ENCODE measurements at regions not wholly inside any gene's neighbourhood (a gene's known extent, or its start where the extent isn't known, plus 50 kb on each side); places are given as distances from the start of the nearest gene placed in this dataset.

DNA sequence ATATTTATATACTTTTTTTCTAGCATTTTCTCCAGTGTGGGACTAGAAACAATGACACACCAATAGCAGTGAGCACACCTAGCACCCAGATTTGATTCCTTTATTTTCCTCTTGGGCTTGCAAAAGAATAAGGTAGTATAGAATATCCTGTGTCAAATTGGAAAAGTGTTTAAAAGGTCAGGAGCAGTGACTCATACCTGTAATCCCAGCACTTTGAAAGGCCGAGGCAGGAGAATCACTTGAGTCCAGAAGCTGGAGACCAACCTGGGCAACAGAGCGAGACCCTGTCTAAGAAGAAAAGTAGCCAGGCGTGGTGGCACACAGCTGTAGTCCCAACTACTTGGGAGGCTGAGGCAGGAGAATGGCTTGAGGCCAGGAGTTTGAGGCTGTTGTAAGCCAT lies 53.8 kb upstream of the SGPP1 start:
- H3K4me1 Mint-ChIP-seq: no peaks in the 10 kb centered on the region
- Histone ChIP-seq H3K27me3 (ENCODE audit: insufficient read depth, low read length, poor library complexity, severe bottlenecking) (no peaks in the 10 kb centered on the region), H3K27ac (ENCODE audit: low read depth, low read length) (no peak overlapping the region), H3K9me3 (ENCODE audit: low read length) (no peaks in the 10 kb centered on the region), H3K4me3 (ENCODE audit: low read length) (no peak overlapping the region), H3K4me1 (ENCODE audit: insufficient read depth, low read length) (no peaks in the 10 kb centered on the region), H3K36me3 (ENCODE audit: insufficient read depth, low read length) (no peaks in the 10 kb centered on the region)
- peaks cover 2 to 10% of the 10 kb centered on the region in 2 donors for H3K27me3 Mint-ChIP-seq
- CTCF ChIA-PET: no interaction called here
- no peaks in the 10 kb centered on the region for H3K36me3 Mint-ChIP-seq
- H3K4me3 Mint-ChIP-seq: no peak overlapping the region
- H3K27ac Mint-ChIP-seq: no peak overlapping the region
- no peak for DNase-seq
- POLR2A ChIA-PET: no interaction called here
- no peaks in the 10 kb centered on the region for H3K9me3 Mint-ChIP-seq

DNA sequence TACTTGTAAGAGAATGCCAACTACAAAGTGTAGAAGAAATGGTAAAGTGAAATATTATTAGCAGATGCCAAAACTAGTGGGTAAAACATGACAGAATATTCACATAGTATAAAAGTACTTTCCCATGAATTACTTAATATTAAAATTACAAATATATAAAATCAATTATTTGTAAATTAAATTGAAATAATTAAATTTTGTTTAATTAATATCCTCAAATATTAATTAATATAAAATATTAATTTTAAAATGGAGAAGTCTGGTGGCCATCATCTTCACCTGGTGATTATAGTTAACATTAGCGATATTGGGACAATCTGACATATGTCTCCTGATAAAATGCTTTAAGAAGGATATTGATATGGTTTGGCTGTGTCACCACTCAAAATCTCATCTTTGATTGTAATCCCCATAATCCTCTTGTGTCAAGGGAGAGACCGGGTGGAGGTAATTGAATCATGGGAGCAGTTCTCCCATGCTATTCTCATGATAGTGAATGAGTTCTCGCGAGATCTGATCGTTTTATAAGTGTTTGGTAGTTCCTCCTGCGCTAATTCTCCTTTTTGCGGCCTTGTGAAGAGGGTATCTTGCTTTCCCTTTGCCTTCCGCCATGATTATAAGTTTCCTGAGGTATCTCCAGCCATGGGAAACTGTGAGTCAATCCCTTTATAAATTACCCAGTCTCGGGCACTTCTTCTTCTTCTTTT lies 55.0 kb upstream of the SGPP1 start:
- no peak for DNase-seq
- CTCF ChIA-PET: no interaction called here
- Histone ChIP-seq H3K36me3 (ENCODE audit: insufficient read depth, low read length) (no peaks in the 10 kb centered on the region), H3K4me3 (ENCODE audit: low read length) (no peak overlapping the region), H3K4me1 (ENCODE audit: insufficient read depth, low read length) (no peaks in the 10 kb centered on the region), H3K27me3 (ENCODE audit: insufficient read depth, low read length, poor library complexity, severe bottlenecking) (no peaks in the 10 kb centered on the region), H3K9me3 (ENCODE audit: low read length) (no peaks in the 10 kb centered on the region), H3K27ac (ENCODE audit: low read depth, low read length) (no peak overlapping the region)
- no peaks in the 10 kb centered on the region for H3K4me1 Mint-ChIP-seq
- H3K27me3 Mint-ChIP-seq: peaks cover 2 to 15% of the 10 kb centered on the region in 2 donors
- POLR2A ChIA-PET: no interaction called here
- H3K4me3 Mint-ChIP-seq: no peak overlapping the region
- H3K9me3 Mint-ChIP-seq: no peaks in the 10 kb centered on the region
- H3K36me3 Mint-ChIP-seq: no peaks in the 10 kb centered on the region
- H3K27ac Mint-ChIP-seq: no peak overlapping the region

DNA sequence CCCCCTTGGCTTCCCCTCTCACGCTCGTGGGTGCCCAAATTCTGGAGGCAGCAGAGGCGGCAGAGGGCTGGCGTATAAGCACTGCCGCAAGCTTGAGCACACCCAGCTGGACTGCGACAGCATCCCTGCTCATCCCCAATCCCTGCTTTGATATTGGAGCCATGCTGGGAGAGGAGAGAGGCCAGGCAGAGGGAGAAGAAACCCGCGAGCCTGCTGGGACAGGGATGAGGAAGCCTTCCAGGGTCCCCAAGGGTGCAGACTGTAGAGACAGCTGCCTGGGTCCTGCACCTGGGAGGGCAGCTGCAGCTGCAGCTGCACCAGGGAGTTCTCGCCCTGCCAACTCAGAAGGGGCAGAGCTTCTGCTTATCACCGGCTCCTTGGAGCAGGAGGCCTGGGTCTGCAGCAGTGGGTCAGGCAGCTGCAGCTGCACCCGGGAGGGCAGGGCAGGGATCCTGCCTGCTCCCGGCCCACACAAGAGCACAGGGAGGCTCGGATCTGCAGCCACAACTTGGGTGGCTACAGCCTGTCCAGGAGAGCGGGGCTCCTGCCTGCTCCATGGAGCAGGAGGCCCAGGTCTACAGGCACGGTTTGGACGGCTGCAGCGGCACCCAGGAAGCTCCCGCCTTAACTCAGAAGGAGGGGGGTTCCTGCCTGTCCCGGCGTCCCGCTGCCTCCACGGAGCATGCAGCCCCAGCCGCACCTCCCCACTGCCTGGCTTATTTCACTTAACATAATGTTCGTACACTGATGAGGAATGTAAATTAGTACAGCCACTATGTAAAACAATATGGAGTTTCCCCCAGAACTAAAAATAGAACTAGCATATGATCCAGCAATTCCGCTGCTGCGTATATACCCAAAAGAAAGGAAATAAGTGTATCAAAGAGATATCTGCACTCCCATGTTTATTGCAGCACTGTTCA lies 60.4 kb upstream of the SGPP1 start:
- Histone ChIP-seq H3K9me3 (ENCODE audit: low read length) (no peaks in the 10 kb centered on the region), H3K4me1 (ENCODE audit: insufficient read depth, low read length) (no peaks in the 10 kb centered on the region), H3K36me3 (ENCODE audit: insufficient read depth, low read length) (no peaks in the 10 kb centered on the region), H3K27ac (ENCODE audit: low read depth, low read length) (no peak overlapping the region), H3K27me3 (ENCODE audit: insufficient read depth, low read length, poor library complexity, severe bottlenecking) (no peaks in the 10 kb centered on the region), H3K4me3 (ENCODE audit: low read length) (no peak overlapping the region)
- CTCF ChIA-PET: no interaction called here
- Mint-ChIP-seq H3K4me1 (no peaks in the 10 kb centered on the region), H3K36me3 (no peaks in the 10 kb centered on the region), H3K4me3 (no peak overlapping the region), H3K9me3 (no peaks in the 10 kb centered on the region), H3K27ac (no peak overlapping the region), H3K27me3 (peaks cover 6 to 17% of the 10 kb centered on the region in 2 donors)
- POLR2A ChIA-PET: no interaction called here
- DNase-seq: no peak

DNA sequence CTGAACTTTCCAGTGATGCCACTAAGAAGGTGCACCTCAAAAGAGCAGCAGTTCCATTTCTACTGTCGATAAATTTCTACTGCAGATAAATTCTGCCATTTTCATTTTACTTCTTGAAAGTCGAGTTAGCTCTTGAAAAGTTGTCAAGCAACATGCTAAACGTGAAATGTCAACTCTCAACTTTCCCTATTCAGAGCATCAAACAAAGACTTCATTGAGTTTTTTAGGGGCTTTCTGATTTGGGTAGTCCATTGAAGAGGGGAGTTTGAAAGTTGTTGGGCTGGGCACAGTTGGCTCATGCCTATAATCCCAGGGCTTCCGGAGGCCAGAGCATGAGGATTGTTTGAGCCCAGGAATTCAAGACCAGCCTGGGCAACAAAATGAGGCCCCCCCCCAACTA lies 59.4 kb upstream of the SYNE2 start:
- no peak overlapping the region for H3K27ac ChIP-seq (ENCODE audit: low read depth, low read length)
- no peak for DNase-seq
- Mint-ChIP-seq H3K9me3 (no peaks in the 10 kb centered on the region), H3K4me1 (no peaks in the 10 kb centered on the region), H3K36me3 (no peaks in the 10 kb centered on the region), H3K4me3 (no peak overlapping the region), H3K27ac (no peak overlapping the region), H3K27me3 (peaks cover 4 to 5% of the 10 kb centered on the region in 2 donors)
- no peak overlapping the region for H3K4me3 ChIP-seq (ENCODE audit: low read length)
- ChIA-PET CTCF (no interaction called here), POLR2A (interaction anchor here (0.6 kb wide), 1 partner anchor 358 kb away, joined by 5 read pairs; no protein-coding TSS in a partner anchor)
- no peaks in the 10 kb centered on the region for H3K36me3 ChIP-seq (ENCODE audit: insufficient read depth, low read length)
- H3K27me3 ChIP-seq (ENCODE audit: insufficient read depth, low read length, poor library complexity, severe bottlenecking): no peaks in the 10 kb centered on the region
- H3K9me3 ChIP-seq (ENCODE audit: low read length): no peaks in the 10 kb centered on the region
- no peaks in the 10 kb centered on the region for H3K4me1 ChIP-seq (ENCODE audit: insufficient read depth, low read length)

- no peak for DNase-seq
- H3K36me3 Mint-ChIP-seq: no peaks in the 10 kb centered on the region
- Histone ChIP-seq H3K4me1 (ENCODE audit: insufficient read depth, low read length) (no peaks in the 10 kb centered on the region), H3K4me3 (ENCODE audit: low read length) (no peak overlapping the region), H3K9me3 (ENCODE audit: low read length) (no peaks in the 10 kb centered on the region), H3K36me3 (ENCODE audit: insufficient read depth, low read length) (no peaks in the 10 kb centered on the region), H3K27ac (ENCODE audit: low read depth, low read length) (no peak overlapping the region), H3K27me3 (ENCODE audit: insufficient read depth, low read length, poor library complexity, severe bottlenecking) (no peaks in the 10 kb centered on the region)
- H3K4me1 Mint-ChIP-seq: peaks cover 2 to 6% (median 5%) of the 10 kb centered on the region in 3 donors
- H3K27me3 Mint-ChIP-seq: peaks cover 0 to 1% of the 10 kb centered on the region in 2 donors
- ChIA-PET POLR2A (no interaction called here), CTCF (no interaction called here)
- no peaks in the 10 kb centered on the region for H3K9me3 Mint-ChIP-seq
- H3K4me3 Mint-ChIP-seq: no peak overlapping the region
- H3K27ac Mint-ChIP-seq: no peak overlapping the region
Measured at GRCh38 chr14:63795532-63795931, 57.3 kb upstream of the SYNE2 start.

- Mint-ChIP-seq H3K4me3 (no peak overlapping the region), H3K27ac (no peak overlapping the region), H3K4me1 (peaks cover 2 to 13% (median 10%) of the 10 kb centered on the region in 3 donors), H3K27me3 (peaks cover 0 to 1% of the 10 kb centered on the region in 2 donors), H3K9me3 (no peaks in the 10 kb centered on the region), H3K36me3 (no peaks in the 10 kb centered on the region)
- Histone ChIP-seq H3K36me3 (ENCODE audit: insufficient read depth, low read length) (no peaks in the 10 kb centered on the region), H3K4me1 (ENCODE audit: insufficient read depth, low read length) (no peaks in the 10 kb centered on the region), H3K9me3 (ENCODE audit: low read length) (no peaks in the 10 kb centered on the region), H3K27ac (ENCODE audit: low read depth, low read length) (no peak overlapping the region), H3K27me3 (ENCODE audit: insufficient read depth, low read length, poor library complexity, severe bottlenecking) (no peaks in the 10 kb centered on the region), H3K4me3 (ENCODE audit: low read length) (no peak overlapping the region)
- POLR2A ChIA-PET: no interaction called here
- CTCF ChIA-PET: interaction anchor here (0.8 to 1.8 kb wide), 7 partner anchors 9 to 503 kb away, joined by 3 to 10 read pairs (median 3); partner anchors contain the start of gene ESR2
- DNase-seq: no peak
Measured at GRCh38 chr14:63800083-63800482, 52.7 kb upstream of the SYNE2 start.

- H3K27ac Mint-ChIP-seq: peak overlapping the region in 1 of 8 donors; percentile 17
- no peak overlapping the region for H3K4me3 ChIP-seq (ENCODE audit: low read length)
- H3K36me3 Mint-ChIP-seq: no peaks in the 10 kb centered on the region
- CTCF ChIA-PET: interaction anchor here (0.6 to 1.8 kb wide), 8 partner anchors 9 to 503 kb away, joined by 3 to 10 read pairs (median 3); partner anchors contain the start of gene ESR2
- no peaks in the 10 kb centered on the region for H3K9me3 Mint-ChIP-seq
- peaks cover 2 to 13% (median 10%) of the 10 kb centered on the region in 3 donors for H3K4me1 Mint-ChIP-seq
- no peaks in the 10 kb centered on the region for H3K9me3 ChIP-seq (ENCODE audit: low read length)
- no peaks in the 10 kb centered on the region for H3K27me3 ChIP-seq (ENCODE audit: insufficient read depth, low read length, poor library complexity, severe bottlenecking)
- H3K27ac ChIP-seq (ENCODE audit: low read depth, low read length): no peak overlapping the region
- H3K27me3 Mint-ChIP-seq: peaks cover 0 to 1% of the 10 kb centered on the region in 2 donors
- no peaks in the 10 kb centered on the region for H3K4me1 ChIP-seq (ENCODE audit: insufficient read depth, low read length)
- POLR2A ChIA-PET: no interaction called here
- no peak for DNase-seq
- no peak overlapping the region for H3K4me3 Mint-ChIP-seq
- no peaks in the 10 kb centered on the region for H3K36me3 ChIP-seq (ENCODE audit: insufficient read depth, low read length)
Measured at GRCh38 chr14:63800651-63801375, 52.0 kb upstream of the SYNE2 start.

All from CD8-positive, alpha-beta memory T cell (primary cell).